HepG2 (cell line): ENCODE measurements at regions not wholly inside any gene's neighbourhood (a gene's known extent, or its start where the extent isn't known, plus 50 kb on each side); places are given as distances from the start of the nearest gene placed in this dataset.

ENCODE experiments used
- ATAC-seq: fragments of 200-7000 bp; cut with Tn5 transposase; 3 replicates; pipeline ENCODE4 v1.9.1; 2020; ENCODE audit warnings: mild to moderate bottlenecking, moderate library complexity
- BruUV-seq: library from RNA; stranded (reverse); fragments of 400-500 nt; replicated peaks from 2 replicates; lab custom pipeline; 2021; lab: Mats Ljungman, UMichigan
- CTCF ChIA-PET: fragments of 300-600 bp; formaldehyde crosslinking; extraction: SDS; loops from one replicate; lab custom pipeline; 2021; ENCODE audit warnings: low total read pairs, inconsistent platforms, low intra/inter-chr PET ratio; lab: Yijun Ruan, JAX
- POLR2A ChIA-PET: fragments of 350-600 bp; sonication (Branson Sonifier 250); formaldehyde crosslinking; loops from one replicate; lab custom pipeline; 2020; ENCODE audit warnings: antibody characterized with exemption, inconsistent platforms; lab: Yijun Ruan, JAX
- DNase-seq: peaks from one replicate; pipeline ENCODE4 v3.0.0-alpha.2; 2015; ENCODE audit warnings: low spot score
- FAIRE-seq: peaks from 3 replicates; lab custom pipeline; 2011; peaks lifted over from hg19 to GRCh38; lab: Jason Lieb, UNC
- H2AFZ ChIP-seq: one replicate; pipeline ENCODE4 v1.6.1; 2011; ENCODE audit warnings: low read length, inconsistent platforms
- H3K27ac ChIP-seq: fragments of 300-600 bp; 3 replicates; pipeline ENCODE4 v1.8.0; 2011; ENCODE audit warnings: mixed run types, mild to moderate bottlenecking, mixed read lengths, low read length, inconsistent platforms; ENCODE audit not compliant: insufficient read depth; ENCODE audit errors: extremely low read length
- H3K27me3 ChIP-seq, 2 experiments: fragments of 200-600 bp in 1 of 2; 2 replicates in 1 of 2; 3 replicates in 1 of 2; pipeline versions ENCODE4 v1.6.0 to v1.8.0; 2011; ENCODE audit warnings: low read length in 2 of 2, mild to moderate bottlenecking in 2 of 2, moderate library complexity in 2 of 2, inconsistent platforms in 1 of 2; ENCODE audit not compliant: insufficient read depth in 2 of 2, control insufficient read depth in 1 of 2
- H3K36me3 ChIP-seq, 2 experiments: fragments of 200-600 bp in 1 of 2; replicated peaks in 1 of 2; 2 replicates in 1 of 2; 3 replicates in 1 of 2; pipeline versions ENCODE4 v1.5.1 to v1.8.0; 2011; ENCODE audit warnings: low read length in 2 of 2, inconsistent platforms in 1 of 2; ENCODE audit not compliant: insufficient read depth in 2 of 2, control insufficient read depth in 1 of 2
- H3K4me1 ChIP-seq: 2 replicates; pipeline ENCODE4 v1.5.1; 2012; ENCODE audit warnings: low read length, inconsistent platforms; ENCODE audit not compliant: insufficient read depth
- H3K4me2 ChIP-seq: 2 replicates; pipeline ENCODE4 v1.6.0; 2011; ENCODE audit warnings: low read depth, low read length, inconsistent platforms
- H3K4me3 ChIP-seq, 3 experiments: fragments of 200-600 bp in 1 of 3; sonication (generic), shearing (Covaris generic) in 1 of 3; replicated peaks in 1 of 3; 2 replicates each; pipeline ENCODE4 v1.5.1; 2011 to 2016; ENCODE audit warnings: low read length in 3 of 3, inconsistent platforms in 2 of 3, low read depth in 2 of 3, mild to moderate bottlenecking in 2 of 3, control low read depth in 1 of 3, mixed read lengths in 1 of 3; ENCODE audit not compliant: insufficient read depth in 1 of 3
- H3K79me2 ChIP-seq: one replicate; pipeline ENCODE4 v1.6.1; 2011; ENCODE audit warnings: low read length, inconsistent platforms; ENCODE audit not compliant: insufficient read depth
- H3K9ac ChIP-seq: 2 replicates; pipeline ENCODE4 v1.6.0; 2011; ENCODE audit warnings: mild to moderate bottlenecking, low read depth, low read length, inconsistent platforms; ENCODE audit not compliant: insufficient read depth
- H3K9me3 ChIP-seq: 2 replicates; pipeline ENCODE4 v1.5.1; 2012; ENCODE audit warnings: mild to moderate bottlenecking, low read length
- H4K20me1 ChIP-seq: 2 replicates; pipeline ENCODE4 v1.6.0; 2011; ENCODE audit warnings: inconsistent platforms, mild to moderate bottlenecking, low read length, moderate library complexity; ENCODE audit not compliant: insufficient read depth
- GABPA ChIP-seq, 2 experiments: IDR thresholded peaks; 2 replicates each; pipeline ENCODE4 v1.6.1; 2011 to 2016; ENCODE audit warnings: low read depth in 2 of 2, low read length in 1 of 2, missing biosample characterization in 1 of 2, missing genetic modification characterization in 1 of 2
- JDP2 ChIP-seq: sonication (generic); formaldehyde crosslinking; IDR thresholded peaks from 2 replicates; pipeline ENCODE4 v1.8.1; 2022; ENCODE audit warnings: missing genetic modification reagents, borderline replicate concordance
- MED1 ChIP-seq: sonication (generic); formaldehyde crosslinking; IDR thresholded peaks from 2 replicates; pipeline ENCODE4 v1.4.0; 2020; ENCODE audit warnings: missing genetic modification reagents
- MXD4 ChIP-seq: IDR thresholded peaks from 2 replicates; pipeline ENCODE4 v1.6.1; 2016; ENCODE audit warnings: mild to moderate bottlenecking, missing biosample characterization, missing genetic modification reagents
- RXRB ChIP-seq: IDR thresholded peaks from 2 replicates; pipeline ENCODE4 v1.6.1; 2016; ENCODE audit warnings: borderline replicate concordance, missing genetic modification reagents, missing compliant biosample characterization
- U2AF2 ChIP-seq: fragments of 200-400 bp; formaldehyde crosslinking; IDR thresholded peaks from 2 replicates; pipeline ENCODE4 v1.6.1; 2017; ENCODE audit warnings: low read depth, mild to moderate bottlenecking, low read length
- WIZ ChIP-seq: sonication (generic); formaldehyde crosslinking; IDR thresholded peaks from 2 replicates; pipeline ENCODE4 v1.5.1; 2020; ENCODE audit warnings: mild to moderate bottlenecking, missing genetic modification reagents
- ZBTB33 ChIP-seq: sonication (generic); formaldehyde crosslinking; IDR thresholded peaks from 2 replicates; pipeline ENCODE4 v1.4.0; 2020; ENCODE audit warnings: missing genetic modification reagents
- ZNF251 ChIP-seq: sonication (generic); formaldehyde crosslinking; IDR thresholded peaks from 2 replicates; pipeline ENCODE4 v1.9.0; 2021; ENCODE audit warnings: mild to moderate bottlenecking, missing genetic modification reagents
- ZNF431 ChIP-seq: sonication (generic); formaldehyde crosslinking; IDR thresholded peaks from 2 replicates; pipeline ENCODE4 v1.9.0; 2022; ENCODE audit warnings: missing genetic modification reagents, low read depth, mild to moderate bottlenecking, borderline replicate concordance
- ZNF512B ChIP-seq: sonication (generic); formaldehyde crosslinking; IDR thresholded peaks from 2 replicates; pipeline ENCODE4 v1.5.1; 2020; ENCODE audit warnings: missing genetic modification reagents, mild to moderate bottlenecking, borderline replicate concordance
- ZNF550 ChIP-seq: sonication (generic); formaldehyde crosslinking; IDR thresholded peaks from 2 replicates; pipeline ENCODE4 v1.4.0; 2020; ENCODE audit warnings: mild to moderate bottlenecking, missing genetic modification reagents, borderline replicate concordance
- WGBS: methylation state at CpG from one replicate; pipeline ENCODE4 v1.1.6; 2017; ENCODE audit warnings: low lambda C conversion rate; 5-methylcytosine and 5-hydroxymethylcytosine counted together
- in situ Hi-C: cut with HindIII; loops from 2 replicates; pipeline ENCODE4 v1.10.0; 2017; ENCODE audit warnings: low pct_unique_long_range_greater_than_20kb; ENCODE audit not compliant: extremely low pct_ligation_motif_present
- intact Hi-C: fragments of 100-400 bp; cut with micrococcal nuclease; formaldehyde crosslinking; loops from one replicate; pipeline ENCODE4 v1.10.0; 2022; ENCODE audit not compliant: unreplicated experiment
- TF ChIP-seq, protein P1 (sequence below): sonication (generic); formaldehyde crosslinking; IDR thresholded peaks from 2 replicates; pipeline ENCODE4 v1.4.0; 2020; ENCODE audit warnings: mild to moderate bottlenecking, missing genetic modification reagents

- Histone ChIP-seq H3K4me3 (no peak overlapping the region), H4K20me1 (no peaks in the 10 kb centered on the region)
- POLR2A ChIA-PET: no interaction called here
- FAIRE-seq: no peak
- DNase-seq: no peak
- in situ Hi-C loops: no loop called here
- TF ChIP-seq ZBTB33 (CRISPR knock-in tag): no peak
- TF ChIP-seq GABPA (IDR thresholded peaks at IDR 0.05; ENCODE audit: low read depth, low read length): no peak
- no peak for TF ChIP-seq GABPA (CRISPR knock-in tag; IDR thresholded peaks at IDR 0.05; ENCODE audit: low read depth)
- TF ChIP-seq, protein P1, sequence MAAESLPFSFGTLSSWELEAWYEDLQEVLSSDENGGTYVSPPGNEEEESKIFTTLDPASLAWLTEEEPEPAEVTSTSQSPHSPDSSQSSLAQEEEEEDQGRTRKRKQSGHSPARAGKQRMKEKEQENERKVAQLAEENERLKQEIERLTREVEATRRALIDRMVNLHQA (CRISPR knock-in tag): no peak
- TF ChIP-seq MED1 (CRISPR knock-in tag): no peak
- TF ChIP-seq JDP2 (CRISPR knock-in tag): no peak
- TF ChIP-seq WIZ (CRISPR knock-in tag): no peak
- TF ChIP-seq ZNF251: no peak
- no peak for TF ChIP-seq U2AF2
- TF ChIP-seq ZNF431 (CRISPR knock-in tag): no peak
- TF ChIP-seq RXRB: no peak
- TF ChIP-seq MXD4 (CRISPR knock-in tag): no peak
- TF ChIP-seq ZNF512B (CRISPR knock-in tag): no peak
- no peak for TF ChIP-seq ZNF550 (CRISPR knock-in tag)
- TF ChIP-seq, all 625 proteins: peak for 0
- H3K4me2 ChIP-seq: no peak overlapping the region
- intact Hi-C loops: no loop called here
- H3K9ac ChIP-seq: no peak overlapping the region
- no TSS peak for BruUV-seq
- no peaks in the 10 kb centered on the region for H3K36me3 ChIP-seq
- WGBS: 28% methylated on average over 6 of the region's 6 CpGs
- H3K4me1 ChIP-seq: no peaks in the 10 kb centered on the region
- no peak overlapping the region for H3K27ac ChIP-seq
- H2AFZ ChIP-seq: no peak overlapping the region
- H3K27me3 ChIP-seq: no peaks in the 10 kb centered on the region
- no peak for ATAC-seq
- H3K9me3 ChIP-seq: no peaks in the 10 kb centered on the region
- H3K79me2 ChIP-seq: no peaks in the 10 kb centered on the region
- CTCF ChIA-PET: no interaction called here
Observed at GRCh38 chr9:82382887-82383616, 394.5 kb downstream of the SPATA31D1 start.
